GM21381 (cell line): ENCODE measurements at regions not wholly inside any gene's neighbourhood (a gene's known extent, or its start where the extent isn't known, plus 50 kb on each side); places are given as distances from the start of the nearest gene placed in this dataset.
A peak's percentile ranks its signal among the peaks of the same experiment; 100 is the strongest.
"Not testable (repeated sequence)": the region's sequence is repeated elsewhere in the genome, so short reads cannot be mapped to it uniquely, and the experiment has no call there.

Experiments used
- ATAC-seq: cut with Tn5 transposase; IDR thresholded peaks from one replicate; pipeline ENCODE4 v1.9.1; 2021; ENCODE audit warnings: mild to moderate bottlenecking, moderate library complexity; ENCODE audit not compliant: unreplicated experiment

DNA sequence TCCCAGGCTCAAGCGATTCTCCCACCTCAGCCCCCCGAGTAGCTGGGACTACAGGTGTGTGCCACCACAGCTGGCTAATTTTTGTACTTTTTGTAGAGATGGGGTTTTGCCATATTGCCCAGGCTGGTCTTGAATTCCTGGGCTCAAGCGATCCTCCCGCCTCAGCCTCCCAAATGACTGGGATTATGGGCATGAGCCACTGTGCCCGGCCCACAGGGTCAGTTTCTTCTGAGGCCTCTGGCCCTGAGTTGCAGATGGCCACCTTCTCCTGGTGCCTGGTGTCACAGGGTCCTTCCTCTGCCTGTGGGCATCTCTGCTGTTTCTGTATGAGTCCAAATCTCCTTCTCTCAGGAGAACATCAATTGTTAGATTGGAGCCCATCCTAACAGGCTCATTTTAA, 121.4 kb upstream of the TNRC6C start:
- not testable (repeated sequence) for ATAC-seq

DNA sequence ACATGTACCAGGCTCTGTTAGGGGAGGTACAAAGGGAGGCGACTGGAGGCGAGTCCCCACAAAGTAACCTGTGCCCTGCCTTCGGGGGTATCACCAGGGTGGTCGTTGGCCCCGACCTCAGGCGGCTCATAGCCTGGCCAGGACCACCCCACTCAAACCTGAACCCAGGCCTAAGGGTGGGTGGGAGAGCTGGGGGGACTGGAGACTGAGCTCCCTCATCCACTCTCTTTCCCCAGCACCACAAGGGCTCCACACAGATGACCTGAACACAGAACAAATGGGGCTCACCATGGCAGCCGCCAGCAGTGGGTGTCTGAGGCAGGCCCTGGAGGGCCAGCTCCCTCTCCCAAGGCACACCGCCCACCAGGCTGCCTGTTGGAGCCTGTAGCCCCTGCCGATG, 120.6 kb upstream of the TNRC6C start:
- no peak for ATAC-seq

GRCh38 chr17:77838748-77839697, 119.5 kb upstream of the TNRC6C start:
- no peak for ATAC-seq

DNA sequence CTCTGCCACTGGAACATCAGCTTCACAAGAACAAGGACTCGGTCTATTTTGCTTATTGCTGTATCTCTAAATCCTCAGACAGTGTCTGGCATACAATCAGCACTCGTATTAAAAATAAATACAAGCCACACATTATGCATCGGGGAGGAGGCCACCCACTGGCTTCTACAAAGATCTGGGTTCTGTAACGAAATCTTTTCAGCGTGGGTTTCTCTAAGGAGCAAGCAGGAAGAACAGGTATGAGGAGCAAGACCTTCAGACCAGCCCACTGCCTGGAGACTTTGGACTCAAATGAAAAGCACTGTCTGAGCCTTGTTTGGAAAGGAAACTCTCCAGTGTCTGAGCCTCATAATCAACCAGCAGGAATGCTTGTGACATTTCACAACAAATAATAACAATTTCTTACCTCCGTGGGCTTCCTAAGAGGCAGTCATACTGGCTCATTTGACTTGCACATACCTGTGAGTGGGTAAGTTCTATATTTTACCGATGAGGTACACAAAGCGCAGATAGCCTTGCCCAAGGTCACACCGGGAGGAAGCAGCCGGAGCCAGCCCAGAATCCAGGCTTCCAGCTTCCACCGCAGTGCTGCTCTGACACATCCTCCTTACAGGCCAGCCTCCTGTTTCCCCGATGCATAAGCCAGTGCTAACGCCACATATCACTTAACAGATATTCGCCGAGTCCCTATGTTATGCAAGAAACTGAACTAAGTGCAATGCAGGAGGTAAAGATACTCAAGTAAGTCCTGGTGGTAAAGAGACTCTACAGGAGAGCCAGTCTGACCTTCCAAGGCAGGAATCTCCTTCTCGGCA, 118.6 kb upstream of the TNRC6C start:
- no peak for ATAC-seq

GRCh38 chr17:77840513-77841165, 117.9 kb upstream of the TNRC6C start:
- no peak for ATAC-seq

- no peak for ATAC-seq
Observed at GRCh38 chr17:77841742-77842527, 116.6 kb upstream of the TNRC6C start.

DNA sequence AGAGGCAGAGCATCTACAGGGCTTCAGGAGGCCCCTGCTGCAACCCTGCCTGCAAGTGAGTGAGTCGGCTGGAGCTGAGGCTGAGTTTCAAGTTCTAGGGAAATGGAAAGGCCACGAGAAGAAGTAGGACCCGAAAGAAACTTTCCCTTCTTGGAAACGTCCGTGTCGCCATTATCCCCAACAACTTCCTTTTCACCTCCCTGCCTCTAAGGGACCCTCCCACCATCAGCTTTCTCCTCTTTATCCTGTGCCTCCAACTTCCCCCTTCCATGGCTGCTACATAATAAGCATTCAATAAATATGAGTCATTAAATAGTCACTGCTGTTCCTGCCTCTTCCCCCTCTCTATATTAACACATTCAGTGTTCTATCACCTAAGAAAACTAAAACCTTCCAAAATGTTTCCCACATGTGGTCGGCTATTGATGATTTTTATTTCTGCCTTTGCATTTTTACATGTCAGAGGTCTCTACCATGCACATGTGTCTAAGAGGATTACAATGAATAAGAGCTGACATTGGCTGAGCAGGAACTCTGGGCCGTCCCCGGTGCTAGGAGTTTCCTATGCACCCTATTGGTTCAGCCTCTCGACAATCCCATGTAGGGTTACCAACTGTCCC, 115.9 kb upstream of the TNRC6C start:
- no peak for ATAC-seq

- peak; percentile 44 for ATAC-seq
Observed at GRCh38 chr17:77843255-77843895, 115.1 kb upstream of the TNRC6C start.

DNA sequence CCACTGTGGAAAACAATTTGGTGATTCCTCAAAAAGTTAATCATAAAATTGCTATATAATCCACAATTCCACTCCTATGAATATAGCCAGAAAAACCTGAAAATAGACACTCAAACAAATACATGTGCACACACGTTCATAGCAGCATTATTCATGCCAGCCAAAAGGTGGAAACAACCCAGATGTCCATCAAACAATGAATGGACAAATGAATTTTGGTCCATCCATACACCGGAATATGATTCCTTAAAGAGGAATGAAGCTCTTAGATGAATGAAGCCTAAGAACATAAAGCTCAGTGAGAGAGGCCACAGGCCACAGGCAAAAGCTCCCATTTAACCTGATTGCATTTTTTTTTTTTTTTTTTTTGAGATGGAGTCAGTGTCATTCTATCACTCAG, 114.6 kb upstream of the TNRC6C start:
- peak; percentile 13 for ATAC-seq

GRCh38 chr17:77844681-77845080, 113.8 kb upstream of the TNRC6C start:
- no peak for ATAC-seq

- ATAC-seq, result no peak
Observed at GRCh38 chr17:77845541-77846225, 112.8 kb upstream of the TNRC6C start.

GRCh38 chr17:77846531-77847085, 111.9 kb upstream of the TNRC6C start:
- ATAC-seq, result no peak

GRCh38 chr17:77847221-77848085, 111.0 kb upstream of the TNRC6C start:
- ATAC-seq, result no peak

- no peak for ATAC-seq
Observed at GRCh38 chr17:77848257-77848656, 110.2 kb upstream of the TNRC6C start.

- ATAC-seq, result no peak
Observed at GRCh38 chr17:77849239-77849638, 109.3 kb upstream of the TNRC6C start.

DNA sequence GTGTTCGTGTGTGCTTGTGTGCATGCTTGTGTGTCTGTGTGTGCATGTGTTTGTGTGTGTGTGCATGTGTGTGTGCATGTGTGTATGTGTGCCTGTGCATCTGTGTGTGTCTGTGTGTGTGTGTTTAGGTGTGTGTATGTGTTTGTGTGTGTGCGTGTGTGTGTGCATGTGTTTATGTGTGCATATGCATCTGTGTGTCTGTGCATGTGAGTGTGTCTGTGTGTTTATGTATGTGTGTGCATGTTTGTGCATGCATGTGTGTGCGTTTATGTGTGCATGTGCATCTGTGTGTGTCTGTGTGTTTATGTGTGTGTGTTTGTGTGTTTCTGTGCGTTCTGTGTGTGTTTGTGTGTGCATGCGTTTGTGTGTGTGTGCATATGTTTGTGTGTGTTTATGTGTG, 106.6 kb upstream of the TNRC6C start:
- no peak for ATAC-seq

GRCh38 chr17:77852731-77853130, 105.8 kb upstream of the TNRC6C start:
- ATAC-seq, result no peak
